ENCODE measurements at regions not wholly inside any gene's neighbourhood (a gene's known extent, or its start where the extent isn't known, plus 50 kb on each side); places are given as distances from the start of the nearest gene placed in this dataset.
"Not testable (repeated sequence)": the region's sequence is repeated elsewhere in the genome, so short reads cannot be mapped to it uniquely, and the experiment has no call there.

- no peak for DNase-seq
These were observed 1080.3 kb downstream of the ZPLD1 start for GRCh38 chr3:103515116-103515515.

GRCh38 chr3:103516950-103517349 lies 1082.1 kb downstream of the ZPLD1 start:
- no peak for DNase-seq

GRCh38 chr3:103531327-103531726 lies 1096.5 kb downstream of the ZPLD1 start:
- DNase-seq, result not testable (repeated sequence)

GRCh38 chr3:103532986-103533385 lies 1098.2 kb downstream of the ZPLD1 start:
- no peak for DNase-seq

- no peak for DNase-seq
These were observed 1119.6 kb downstream of the ZPLD1 start for GRCh38 chr3:103554451-103554850.

GRCh38 chr3:103564116-103564515 lies 1129.3 kb downstream of the ZPLD1 start:
- not testable (repeated sequence) for DNase-seq

DNA sequence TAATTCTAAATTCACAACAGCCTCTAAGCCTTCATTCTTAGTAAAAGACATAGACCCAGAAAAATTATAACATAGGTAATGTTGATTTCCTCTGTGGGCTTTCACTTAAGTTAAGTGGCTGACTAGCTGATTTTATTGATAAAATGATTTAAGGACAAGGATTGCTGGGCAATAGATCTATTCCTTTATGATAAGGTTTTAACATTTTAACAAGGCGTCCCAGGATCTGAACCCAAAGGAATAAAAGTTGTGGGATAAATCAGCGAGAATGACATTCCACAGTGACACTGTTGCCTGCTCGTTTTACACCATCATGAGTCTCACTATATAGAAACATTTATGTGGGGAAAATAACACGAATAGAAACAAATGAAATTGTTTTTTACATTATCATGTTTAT lies 1151.0 kb downstream of the ZPLD1 start:
- DNase-seq, result no peak

- no peak for DNase-seq
These were observed 1155.0 kb downstream of the ZPLD1 start for GRCh38 chr3:103589770-103590169.

GRCh38 chr3:103600844-103601243 lies 1166.0 kb downstream of the ZPLD1 start:
- DNase-seq, result no peak

GRCh38 chr3:103601666-103602065 lies 1166.9 kb downstream of the ZPLD1 start:
- no peak for DNase-seq

GRCh38 chr3:103609472-103609871 lies 1174.7 kb downstream of the ZPLD1 start:
- DNase-seq, result no peak

- no peak for DNase-seq
These were observed 1178.8 kb downstream of the ZPLD1 start for GRCh38 chr3:103613397-103614156.

GRCh38 chr3:103614719-103615118 lies 1179.9 kb downstream of the ZPLD1 start:
- DNase-seq, result no peak

- no peak for DNase-seq
These were observed 1183.1 kb downstream of the ZPLD1 start for GRCh38 chr3:103617961-103618360.

- DNase-seq, result no peak
These were observed 1189.5 kb downstream of the ZPLD1 start for GRCh38 chr3:103624271-103624670.

- no peak for DNase-seq
These were observed 1194.6 kb downstream of the ZPLD1 start for GRCh38 chr3:103629391-103629790.

DNA sequence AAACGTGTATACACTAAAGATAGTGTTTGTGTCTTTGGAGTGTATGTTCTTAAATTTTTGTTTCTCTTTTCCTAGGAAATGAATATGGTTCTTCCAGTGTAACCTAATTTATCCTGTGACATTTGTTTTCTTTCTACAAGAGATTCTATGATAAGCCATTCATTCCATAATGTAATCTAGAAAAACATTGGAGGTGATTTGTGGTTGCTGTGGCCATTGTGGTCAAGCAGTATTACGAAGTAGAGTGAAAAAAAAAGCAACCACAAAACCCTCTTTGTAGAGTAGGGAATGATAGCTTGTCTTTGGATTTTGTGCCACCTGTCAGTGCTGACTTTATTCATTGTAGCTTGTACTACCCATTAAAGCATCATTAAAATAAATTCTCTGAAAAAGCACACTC lies 1209.6 kb downstream of the ZPLD1 start:
- no peak for DNase-seq

GRCh38 chr3:103653996-103654395 lies 1219.2 kb downstream of the ZPLD1 start:
- DNase-seq, result no peak

GRCh38 chr3:103657756-103658155 lies 1222.9 kb downstream of the ZPLD1 start:
- DNase-seq, result no peak

DNA sequence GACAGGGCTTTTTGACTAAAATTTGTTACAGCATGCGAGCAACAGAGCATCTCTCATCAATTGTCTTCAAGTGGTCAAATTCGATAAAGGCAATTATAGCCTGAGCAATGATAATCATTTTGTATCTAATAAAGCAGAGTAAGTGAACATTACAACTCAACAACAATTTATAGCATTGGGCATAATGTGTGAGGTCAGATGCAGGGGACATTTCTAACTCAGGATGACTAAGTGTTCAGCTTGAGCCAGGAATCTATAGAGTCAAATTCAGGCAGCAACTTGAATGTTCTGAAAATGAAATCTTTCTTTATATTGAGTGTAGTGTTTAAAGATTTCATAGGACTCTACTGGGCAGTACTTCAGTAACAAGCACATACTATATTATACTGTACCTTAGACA lies 1226.0 kb downstream of the ZPLD1 start:
- no peak for DNase-seq

DNA sequence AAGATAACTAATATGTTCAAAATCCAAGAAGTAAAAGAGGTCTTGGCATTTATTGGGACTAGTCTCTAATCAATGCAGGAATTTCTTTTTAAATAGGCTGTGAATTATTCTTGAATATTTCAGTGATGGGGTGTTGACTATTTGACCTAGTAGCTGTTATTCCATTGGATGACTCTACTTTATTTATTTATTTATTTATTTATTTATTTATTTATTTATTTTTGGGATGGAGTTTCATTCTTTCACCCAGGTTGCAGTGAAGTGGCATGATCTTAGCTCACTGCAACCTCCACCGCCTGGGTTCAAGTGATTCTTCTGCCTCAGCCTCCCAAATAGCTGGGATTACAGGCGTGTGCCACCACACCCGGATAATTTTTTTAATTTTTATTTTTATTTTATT lies 1227.8 kb downstream of the ZPLD1 start:
- DNase-seq, result no peak

GRCh38 chr3:103672346-103672745 lies 1237.5 kb downstream of the ZPLD1 start:
- DNase-seq, result no peak

DNA sequence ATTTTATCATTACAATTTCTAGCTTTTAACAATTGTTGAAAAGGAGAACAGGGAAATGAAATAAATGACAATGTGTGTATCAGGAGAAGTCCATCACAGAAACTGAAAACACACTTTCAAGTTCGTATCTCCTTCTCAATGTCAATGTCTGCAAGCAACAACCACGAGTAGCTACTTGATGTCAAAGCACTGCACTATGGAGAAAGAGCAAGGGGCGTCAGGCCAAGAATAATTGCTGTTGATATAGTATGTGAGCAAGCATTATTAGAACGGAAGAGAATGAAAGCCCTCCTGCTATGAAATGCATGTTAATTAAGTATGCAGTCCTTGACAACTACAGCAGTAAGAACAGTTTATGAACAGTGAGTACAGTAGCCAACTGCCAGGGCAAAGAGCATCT lies 1250.1 kb downstream of the ZPLD1 start:
- no peak for DNase-seq

- DNase-seq, result no peak
These were observed 1251.1 kb downstream of the ZPLD1 start for GRCh38 chr3:103685939-103686338.

GRCh38 chr3:103690536-103690935 lies 1255.7 kb downstream of the ZPLD1 start:
- no peak for DNase-seq

All from amniotic stem cell (primary cell).